HEK293 (cell line): ENCODE measurements at regions not wholly inside any gene's neighbourhood (a gene's known extent, or its start where the extent isn't known, plus 50 kb on each side); places are given as distances from the start of the nearest gene placed in this dataset.

Experiments used
- GLIS2 ChIP-seq: fragments of 450-650 bp; formaldehyde crosslinking; IDR thresholded peaks from 2 replicates; pipeline ENCODE4 v1.5.1; 2016; ENCODE audit warnings: missing biosample characterization, missing genetic modification characterization
- TF ChIP-seq, protein P1 (sequence below): fragments of 450-650 bp; formaldehyde crosslinking; IDR thresholded peaks from 2 replicates; pipeline ENCODE4 v1.5.1; 2016; ENCODE audit warnings: missing biosample characterization, missing genetic modification characterization

DNA sequence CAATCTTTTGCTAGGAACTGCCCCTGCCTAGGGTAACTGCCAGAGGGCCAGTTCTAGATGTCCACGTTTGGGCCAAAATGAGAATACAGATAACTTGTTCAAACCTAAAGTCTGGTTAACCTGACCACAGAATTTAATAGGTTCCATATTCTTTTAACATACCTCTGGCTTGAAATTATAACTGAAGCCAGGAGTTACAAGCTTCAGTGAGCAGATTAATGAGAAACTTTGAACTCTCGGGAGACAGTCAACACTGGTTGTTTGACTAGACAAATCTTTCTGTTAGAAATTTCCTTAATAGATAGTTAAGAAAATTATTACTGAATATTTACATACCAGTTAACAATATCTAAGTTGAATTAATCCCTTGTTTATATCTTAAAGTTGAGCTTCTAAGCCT is 110.0 kb upstream of the KLF7 start:
- no peak for TF ChIP-seq GLIS2 (tag by site-specific recombination)
- TF ChIP-seq, protein P1, sequence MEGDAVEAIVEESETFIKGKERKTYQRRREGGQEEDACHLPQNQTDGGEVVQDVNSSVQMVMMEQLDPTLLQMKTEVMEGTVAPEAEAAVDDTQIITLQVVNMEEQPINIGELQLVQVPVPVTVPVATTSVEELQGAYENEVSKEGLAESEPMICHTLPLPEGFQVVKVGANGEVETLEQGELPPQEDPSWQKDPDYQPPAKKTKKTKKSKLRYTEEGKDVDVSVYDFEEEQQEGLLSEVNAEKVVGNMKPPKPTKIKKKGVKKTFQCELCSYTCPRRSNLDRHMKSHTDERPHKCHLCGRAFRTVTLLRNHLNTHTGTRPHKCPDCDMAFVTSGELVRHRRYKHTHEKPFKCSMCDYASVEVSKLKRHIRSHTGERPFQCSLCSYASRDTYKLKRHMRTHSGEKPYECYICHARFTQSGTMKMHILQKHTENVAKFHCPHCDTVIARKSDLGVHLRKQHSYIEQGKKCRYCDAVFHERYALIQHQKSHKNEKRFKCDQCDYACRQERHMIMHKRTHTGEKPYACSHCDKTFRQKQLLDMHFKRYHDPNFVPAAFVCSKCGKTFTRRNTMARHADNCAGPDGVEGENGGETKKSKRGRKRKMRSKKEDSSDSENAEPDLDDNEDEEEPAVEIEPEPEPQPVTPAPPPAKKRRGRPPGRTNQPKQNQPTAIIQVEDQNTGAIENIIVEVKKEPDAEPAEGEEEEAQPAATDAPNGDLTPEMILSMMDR (tag by site-specific recombination) = no peak
